ENCODE measurements at regions not wholly inside any gene's neighbourhood (a gene's known extent, or its start where the extent isn't known, plus 50 kb on each side); places are given as distances from the start of the nearest gene placed in this dataset.
"Not testable (repeated sequence)": the region's sequence is repeated elsewhere in the genome, so short reads cannot be mapped to it uniquely, and the experiment has no call there.

- H3K9me3 ChIP-seq (ENCODE audit: control insufficient read depth, insufficient read depth, low read length) = no peaks in the 10 kb centered on the region
- H3K36me3 ChIP-seq (ENCODE audit: insufficient read depth, low read length) = no peaks in the 10 kb centered on the region
- no peak overlapping the region for H3K9ac ChIP-seq (ENCODE audit: low read depth, low read length)
- H3K4me1 ChIP-seq (ENCODE audit: insufficient read depth, low read length) = no peaks in the 10 kb centered on the region
Measured at GRCh38 chr3:81393251-81393650, 368.2 kb downstream of the GBE1 start.

DNA sequence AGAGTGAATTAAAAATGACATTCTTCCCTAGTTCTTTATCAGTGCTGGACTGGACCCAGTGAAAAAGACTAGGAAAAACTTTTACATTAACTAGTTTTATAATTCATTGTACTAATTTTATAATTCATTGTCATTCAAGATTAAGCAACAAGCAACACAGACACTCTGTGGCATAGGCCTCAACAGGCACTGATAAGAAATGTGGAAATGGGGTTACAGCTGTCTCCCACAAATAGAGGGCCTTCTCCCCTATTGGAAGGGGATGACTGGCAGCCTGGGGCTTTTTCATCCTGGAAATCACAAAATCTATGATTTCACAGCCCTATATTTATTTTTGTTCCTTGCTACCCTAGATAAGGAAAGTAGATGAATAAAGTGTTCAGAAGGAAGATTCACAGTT lies 370.6 kb downstream of the GBE1 start:
- no peaks in the 10 kb centered on the region for H3K9me3 ChIP-seq (ENCODE audit: control insufficient read depth, insufficient read depth, low read length)
- 0 out of 2 replicates have a peak, but pooled peaks cover 3% of the 10 kb centered on the region for H3K4me1 ChIP-seq (ENCODE audit: insufficient read depth, low read length)
- no peaks in the 10 kb centered on the region for H3K36me3 ChIP-seq (ENCODE audit: insufficient read depth, low read length)
- no peak overlapping the region for H3K9ac ChIP-seq (ENCODE audit: low read depth, low read length)

GRCh38 chr3:81388191-81388590 lies 373.3 kb downstream of the GBE1 start:
- Histone ChIP-seq H3K9ac (ENCODE audit: low read depth, low read length) (no peak overlapping the region), H3K9me3 (ENCODE audit: control insufficient read depth, insufficient read depth, low read length) (no peaks in the 10 kb centered on the region), H3K36me3 (ENCODE audit: insufficient read depth, low read length) (no peaks in the 10 kb centered on the region), H3K4me1 (ENCODE audit: insufficient read depth, low read length) (0 out of 2 replicates have a peak, but pooled peaks cover 3% of the 10 kb centered on the region)

- Histone ChIP-seq H3K9ac (ENCODE audit: low read depth, low read length) (no peak overlapping the region), H3K9me3 (ENCODE audit: control insufficient read depth, insufficient read depth, low read length) (no peaks in the 10 kb centered on the region), H3K36me3 (ENCODE audit: insufficient read depth, low read length) (no peaks in the 10 kb centered on the region), H3K4me1 (ENCODE audit: insufficient read depth, low read length) (0 out of 2 replicates have a peak, but pooled peaks cover 3% of the 10 kb centered on the region)
Measured at GRCh38 chr3:81382470-81382869, 379.0 kb downstream of the GBE1 start.

GRCh38 chr3:81380234-81380633 lies 381.2 kb downstream of the GBE1 start:
- Histone ChIP-seq H3K36me3 (ENCODE audit: insufficient read depth, low read length) (no peaks in the 10 kb centered on the region), H3K9me3 (ENCODE audit: control insufficient read depth, insufficient read depth, low read length) (no peaks in the 10 kb centered on the region), H3K9ac (ENCODE audit: low read depth, low read length) (no peak overlapping the region), H3K4me1 (ENCODE audit: insufficient read depth, low read length) (no peaks in the 10 kb centered on the region)

GRCh38 chr3:81378552-81379293 lies 382.7 kb downstream of the GBE1 start:
- no peaks in the 10 kb centered on the region for H3K4me1 ChIP-seq (ENCODE audit: insufficient read depth, low read length)
- no peaks in the 10 kb centered on the region for H3K36me3 ChIP-seq (ENCODE audit: insufficient read depth, low read length)
- H3K9me3 ChIP-seq (ENCODE audit: control insufficient read depth, insufficient read depth, low read length) = no peaks in the 10 kb centered on the region
- no peak overlapping the region for H3K9ac ChIP-seq (ENCODE audit: low read depth, low read length)

DNA sequence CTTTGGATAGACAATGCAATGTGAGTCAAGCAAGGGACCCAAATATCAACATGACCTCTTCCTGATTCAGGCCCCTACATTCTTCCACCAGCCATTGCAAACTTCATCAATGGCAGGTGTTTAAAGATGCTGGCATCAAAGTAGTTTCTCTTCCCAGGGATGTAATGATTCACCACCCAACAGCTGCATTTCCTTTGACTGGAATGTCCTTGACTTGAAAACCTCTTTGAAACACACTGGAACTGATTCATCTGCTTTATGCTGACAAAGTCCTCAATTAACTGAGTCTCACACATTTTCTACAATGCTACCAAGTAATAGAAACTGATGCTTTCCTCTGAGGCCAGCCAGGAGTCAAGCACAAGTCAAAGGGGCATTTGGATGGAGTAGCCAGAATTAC lies 385.5 kb downstream of the GBE1 start:
- Histone ChIP-seq H3K9me3 (ENCODE audit: control insufficient read depth, insufficient read depth, low read length) (no peaks in the 10 kb centered on the region), H3K36me3 (ENCODE audit: insufficient read depth, low read length) (no peaks in the 10 kb centered on the region), H3K9ac (ENCODE audit: low read depth, low read length) (no peak overlapping the region), H3K4me1 (ENCODE audit: insufficient read depth, low read length) (no peaks in the 10 kb centered on the region)

GRCh38 chr3:81364411-81364810 lies 397.0 kb downstream of the GBE1 start:
- no peaks in the 10 kb centered on the region for H3K4me1 ChIP-seq (ENCODE audit: insufficient read depth, low read length)
- H3K36me3 ChIP-seq (ENCODE audit: insufficient read depth, low read length) = no peaks in the 10 kb centered on the region
- H3K9me3 ChIP-seq (ENCODE audit: control insufficient read depth, insufficient read depth, low read length) = no peaks in the 10 kb centered on the region; the same call in 1 of the 2 replicates
- H3K9ac ChIP-seq (ENCODE audit: low read depth, low read length) = no peak overlapping the region

DNA sequence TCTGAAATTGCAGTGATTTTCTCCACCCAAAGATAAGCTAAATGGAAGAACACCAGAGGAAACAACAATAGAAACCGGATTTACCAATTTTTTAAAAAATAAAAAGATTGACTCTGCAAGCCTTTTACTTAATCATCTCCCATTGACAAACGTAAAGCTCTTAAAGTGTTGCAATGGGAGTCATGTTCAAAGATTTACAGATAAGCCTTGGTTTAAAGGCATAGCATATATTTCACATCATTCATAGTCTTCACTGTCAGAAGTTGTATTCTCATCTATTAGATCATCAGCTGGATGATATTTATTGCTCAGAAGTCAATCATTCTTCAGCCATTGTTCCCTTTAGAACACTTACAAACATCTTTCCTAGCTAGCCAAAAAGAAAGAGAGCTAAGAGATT lies 397.6 kb downstream of the GBE1 start:
- no peak overlapping the region for H3K9ac ChIP-seq (ENCODE audit: low read depth, low read length)
- no peaks in the 10 kb centered on the region; the same call in 1 of the 2 replicates for H3K9me3 ChIP-seq (ENCODE audit: control insufficient read depth, insufficient read depth, low read length)
- no peaks in the 10 kb centered on the region for H3K36me3 ChIP-seq (ENCODE audit: insufficient read depth, low read length)
- H3K4me1 ChIP-seq (ENCODE audit: insufficient read depth, low read length) = no peaks in the 10 kb centered on the region

DNA sequence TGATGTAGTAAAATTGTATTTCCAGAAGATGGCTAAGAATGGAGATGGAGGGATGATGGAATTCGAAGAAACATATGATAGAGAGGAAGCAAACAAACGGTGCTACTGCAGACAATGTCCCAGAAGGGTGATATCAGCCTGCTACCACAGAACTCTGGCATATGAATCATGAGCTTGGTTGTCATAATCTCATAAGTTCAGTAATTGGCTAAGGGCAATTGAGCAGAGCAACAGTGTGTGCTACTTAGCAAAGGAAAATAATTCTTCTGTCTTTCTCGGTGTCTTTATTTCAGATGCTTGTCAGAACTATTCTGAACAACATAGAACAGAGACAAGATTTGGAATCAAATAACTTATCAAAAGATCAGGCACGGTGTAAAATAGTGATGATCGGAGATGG lies 407.3 kb downstream of the GBE1 start:
- peaks cover 5% of the 10 kb centered on the region for H3K9me3 ChIP-seq (ENCODE audit: control insufficient read depth, insufficient read depth, low read length)

GRCh38 chr3:81352867-81353266 lies 408.6 kb downstream of the GBE1 start:
- H3K36me3 ChIP-seq (ENCODE audit: insufficient read depth, low read length) = no peaks in the 10 kb centered on the region
- H3K9me3 ChIP-seq (ENCODE audit: control insufficient read depth, insufficient read depth, low read length) = peaks cover 2% of the 10 kb centered on the region
- no peaks in the 10 kb centered on the region for H3K4me1 ChIP-seq (ENCODE audit: insufficient read depth, low read length)
- H3K9ac ChIP-seq (ENCODE audit: low read depth, low read length) = no peak overlapping the region

More for the DNA sequence above, 407.3 kb downstream of the GBE1 start:
- Histone ChIP-seq H3K36me3 (ENCODE audit: insufficient read depth, low read length) (no peaks in the 10 kb centered on the region), H3K4me1 (ENCODE audit: insufficient read depth, low read length) (no peaks in the 10 kb centered on the region), H3K9ac (ENCODE audit: low read depth, low read length) (no peak overlapping the region)

GRCh38 chr3:81349816-81350340 lies 411.6 kb downstream of the GBE1 start:
- H3K36me3 ChIP-seq (ENCODE audit: insufficient read depth, low read length) = no peaks in the 10 kb centered on the region
- H3K4me1 ChIP-seq (ENCODE audit: insufficient read depth, low read length) = no peaks in the 10 kb centered on the region
- no peaks in the 10 kb centered on the region for H3K9me3 ChIP-seq (ENCODE audit: control insufficient read depth, insufficient read depth, low read length)
- H3K9ac ChIP-seq (ENCODE audit: low read depth, low read length) = no peak overlapping the region

GRCh38 chr3:81339040-81339845 lies 422.2 kb downstream of the GBE1 start:
- no peaks in the 10 kb centered on the region for H3K36me3 ChIP-seq (ENCODE audit: insufficient read depth, low read length)
- H3K9ac ChIP-seq (ENCODE audit: low read depth, low read length) = no peak overlapping the region
- no peaks in the 10 kb centered on the region for H3K9me3 ChIP-seq (ENCODE audit: control insufficient read depth, insufficient read depth, low read length)
- H3K4me1 ChIP-seq (ENCODE audit: insufficient read depth, low read length) = no peaks in the 10 kb centered on the region

DNA sequence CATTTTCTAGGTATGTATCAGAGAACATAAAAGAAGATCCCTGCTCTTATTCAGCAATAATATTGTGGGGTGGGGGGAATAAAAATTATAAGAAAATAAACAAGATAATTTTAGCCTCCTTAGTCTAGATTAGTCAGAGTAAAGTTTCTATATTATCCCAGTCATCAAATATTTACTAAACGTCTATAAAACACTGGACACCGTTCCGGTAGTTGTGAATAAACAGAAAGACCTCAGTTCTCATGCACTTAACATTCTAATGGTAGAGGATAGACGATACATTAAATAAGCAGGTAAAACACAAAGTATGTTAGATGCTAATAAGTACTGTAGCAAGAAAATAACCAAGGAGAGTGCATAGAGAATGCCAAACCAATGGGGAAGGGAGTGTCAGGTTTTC lies 425.0 kb downstream of the GBE1 start:
- Histone ChIP-seq H3K9ac (ENCODE audit: low read depth, low read length) (no peak overlapping the region), H3K4me1 (ENCODE audit: insufficient read depth, low read length) (no peaks in the 10 kb centered on the region)

GRCh38 chr3:81329835-81330234 lies 431.6 kb downstream of the GBE1 start:
- H3K9ac ChIP-seq (ENCODE audit: low read depth, low read length); H3K9me3 ChIP-seq (ENCODE audit: control insufficient read depth, insufficient read depth, low read length); H3K36me3 ChIP-seq (ENCODE audit: insufficient read depth, low read length); H3K4me1 ChIP-seq (ENCODE audit: insufficient read depth, low read length): not testable (repeated sequence)

More for the DNA sequence above, 425.0 kb downstream of the GBE1 start:
- Histone ChIP-seq H3K36me3 (ENCODE audit: insufficient read depth, low read length) (no peaks in the 10 kb centered on the region), H3K9me3 (ENCODE audit: control insufficient read depth, insufficient read depth, low read length) (no peaks in the 10 kb centered on the region)

All from ES-I3 (cell line).